Mucosa of descending colon (tissue), 3 donors: ENCODE measurements at regions not wholly inside any gene's neighbourhood (a gene's known extent, or its start where the extent isn't known, plus 50 kb on each side); places are given as distances from the start of the nearest gene placed in this dataset.

ENCODE experiments used
- ATAC-seq: fragments of 200-7000 bp; cut with Tn5 transposase; one replicate; pipeline ENCODE4 v1.9.1; 2020; ENCODE audit warnings: mild to moderate bottlenecking, moderate library complexity
- DNase-seq, 3 donors: peaks; one replicate each; pipeline ENCODE4 v3.0.0-alpha.2; 2020
- H3K36me3 ChIP-seq: fragments of 200-600 bp; one replicate; pipeline ENCODE4 v1.8.0; 2021; ENCODE audit warnings: low read depth, mild to moderate bottlenecking
- H3K4me1 ChIP-seq: fragments of 200-600 bp; one replicate; pipeline ENCODE4 v1.8.0; 2021; ENCODE audit warnings: low read depth, mild to moderate bottlenecking
- H3K4me3 ChIP-seq: fragments of 200-600 bp; one replicate; pipeline ENCODE4 v1.8.0; 2021; ENCODE audit warnings: mild to moderate bottlenecking
- H3K9me3 ChIP-seq: fragments of 200-600 bp; one replicate; pipeline ENCODE4 v1.8.0; 2021; ENCODE audit warnings: mild to moderate bottlenecking
- intact Hi-C, 2 donors: fragments of 100-400 bp; cut with DNase I in 1 of 2; cut with micrococcal nuclease in 1 of 2; formaldehyde crosslinking; loops; one replicate each; pipeline versions ENCODE4 v1.11.0 to v1.11.1; 2022; cut with DNase I, micrococcal nuclease
- TF ChIP-seq, protein P1 (sequence below): fragments of 200-600 bp; IDR thresholded peaks from one replicate; pipeline ENCODE4 v1.8.0; 2022; ENCODE audit warnings: antibody characterized with exemption, mild to moderate bottlenecking
- donor health status: DM: no; HTN: no; CAD: no; lungs with moderate emphysema.
- donor health status: DM: no; HTN: no; CAD: no.
- donor health status: DM: no; HTN: yes; CAD: no.

DNA sequence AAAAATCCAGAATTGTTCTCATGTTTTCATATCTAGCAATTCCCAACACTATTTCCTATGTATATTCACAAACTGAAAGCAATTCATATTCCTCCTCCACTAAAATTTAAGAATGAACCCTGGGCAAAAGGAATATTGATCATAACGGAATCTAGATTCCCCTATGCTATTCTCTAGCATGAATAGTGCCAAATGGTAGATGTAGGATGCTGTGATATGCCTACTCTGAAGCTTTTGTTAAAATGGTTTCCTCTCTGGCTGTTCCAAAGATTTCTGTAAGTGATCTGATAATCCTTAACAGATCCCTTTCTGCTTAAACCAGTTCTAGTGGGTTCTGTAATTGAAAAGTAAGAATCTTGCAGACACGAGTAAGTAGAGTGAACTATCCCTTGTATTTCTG lies 298.0 kb upstream of the TANK start:
- no peaks in the 10 kb centered on the region for H3K36me3 ChIP-seq
- TF ChIP-seq, protein P1, sequence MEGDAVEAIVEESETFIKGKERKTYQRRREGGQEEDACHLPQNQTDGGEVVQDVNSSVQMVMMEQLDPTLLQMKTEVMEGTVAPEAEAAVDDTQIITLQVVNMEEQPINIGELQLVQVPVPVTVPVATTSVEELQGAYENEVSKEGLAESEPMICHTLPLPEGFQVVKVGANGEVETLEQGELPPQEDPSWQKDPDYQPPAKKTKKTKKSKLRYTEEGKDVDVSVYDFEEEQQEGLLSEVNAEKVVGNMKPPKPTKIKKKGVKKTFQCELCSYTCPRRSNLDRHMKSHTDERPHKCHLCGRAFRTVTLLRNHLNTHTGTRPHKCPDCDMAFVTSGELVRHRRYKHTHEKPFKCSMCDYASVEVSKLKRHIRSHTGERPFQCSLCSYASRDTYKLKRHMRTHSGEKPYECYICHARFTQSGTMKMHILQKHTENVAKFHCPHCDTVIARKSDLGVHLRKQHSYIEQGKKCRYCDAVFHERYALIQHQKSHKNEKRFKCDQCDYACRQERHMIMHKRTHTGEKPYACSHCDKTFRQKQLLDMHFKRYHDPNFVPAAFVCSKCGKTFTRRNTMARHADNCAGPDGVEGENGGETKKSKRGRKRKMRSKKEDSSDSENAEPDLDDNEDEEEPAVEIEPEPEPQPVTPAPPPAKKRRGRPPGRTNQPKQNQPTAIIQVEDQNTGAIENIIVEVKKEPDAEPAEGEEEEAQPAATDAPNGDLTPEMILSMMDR: no peak
- ATAC-seq (no peak), DNase-seq (no peak)
- no peaks in the 10 kb centered on the region for H3K9me3 ChIP-seq
- intact Hi-C loops: no loop called here
- H3K4me3 ChIP-seq: no peak overlapping the region
- H3K4me1 ChIP-seq: no peaks in the 10 kb centered on the region

DNA sequence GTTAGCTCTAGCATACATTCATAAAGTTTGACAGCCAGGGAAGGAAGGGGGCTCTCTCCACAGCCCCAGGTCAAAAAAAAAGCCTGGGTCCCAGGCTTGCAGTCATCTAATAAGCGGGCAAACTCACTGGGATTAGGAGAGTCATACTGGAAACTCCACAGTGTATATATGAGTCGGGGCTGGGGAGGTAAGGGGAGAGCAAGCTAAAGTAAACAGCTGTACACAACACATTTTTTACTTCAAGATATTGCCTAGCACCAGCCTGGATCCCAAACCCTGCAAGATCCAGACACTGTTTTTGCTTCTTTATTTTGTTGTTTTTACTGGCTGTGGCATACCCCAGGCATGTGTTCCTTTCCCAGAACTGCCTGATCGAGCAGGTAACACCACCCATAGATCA lies 291.3 kb upstream of the TANK start:
- TF ChIP-seq, protein P1: no peak
- intact Hi-C loops: no loop called here
- ATAC-seq: no peak

GRCh38 chr2:160869411-160869810 lies 290.8 kb upstream of the TANK start:
- Histone ChIP-seq H3K4me3 (no peak overlapping the region), H3K4me1 (no peaks in the 10 kb centered on the region), H3K9me3 (no peaks in the 10 kb centered on the region), H3K36me3 (no peaks in the 10 kb centered on the region)
- ATAC-seq (peak; percentile 40), DNase-seq (no peak)
- intact Hi-C loops: no loop called here
- TF ChIP-seq, protein P1: no peak

More for the DNA sequence above, 291.3 kb upstream of the TANK start:
- no peak overlapping the region for H3K4me3 ChIP-seq
- H3K4me1 ChIP-seq: no peaks in the 10 kb centered on the region
- no peak for DNase-seq
- H3K36me3 ChIP-seq: no peaks in the 10 kb centered on the region
- no peaks in the 10 kb centered on the region for H3K9me3 ChIP-seq

DNA sequence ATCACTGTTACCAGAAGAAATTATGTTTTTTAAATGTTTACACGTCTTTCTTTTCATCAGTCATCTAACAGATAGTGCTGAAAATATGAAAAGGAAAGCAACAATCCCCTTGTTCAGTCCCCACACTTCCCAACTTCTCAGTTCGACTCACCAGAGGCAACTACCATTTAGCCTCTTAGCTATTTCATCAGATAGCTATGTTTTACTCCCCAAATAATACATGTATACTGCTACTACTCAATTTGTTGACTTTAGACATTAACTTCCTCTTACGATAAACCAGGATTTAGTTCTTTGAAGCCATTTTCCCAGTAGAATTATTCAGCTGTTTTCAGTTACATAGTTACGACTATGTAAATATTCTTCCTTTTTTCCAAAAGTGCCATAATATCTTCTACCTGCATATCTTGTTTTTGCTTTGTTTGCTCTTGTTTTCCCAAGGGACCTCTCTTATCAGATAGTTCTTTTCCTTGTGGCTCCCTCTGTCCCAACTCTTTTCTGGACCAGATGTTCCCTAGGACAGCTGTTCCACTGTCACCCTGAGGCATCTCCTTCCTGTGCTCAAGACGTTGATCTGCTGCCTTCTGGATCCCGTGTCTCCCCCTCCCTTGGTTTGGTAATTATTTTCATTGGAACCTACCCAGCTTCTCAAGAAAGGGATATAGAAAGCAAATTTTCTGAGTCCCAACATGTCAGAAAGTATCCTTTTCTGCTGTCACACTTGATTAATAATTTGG lies 289.3 kb upstream of the TANK start:
- no peak for DNase-seq
- TF ChIP-seq, protein P1: no peak

DNA sequence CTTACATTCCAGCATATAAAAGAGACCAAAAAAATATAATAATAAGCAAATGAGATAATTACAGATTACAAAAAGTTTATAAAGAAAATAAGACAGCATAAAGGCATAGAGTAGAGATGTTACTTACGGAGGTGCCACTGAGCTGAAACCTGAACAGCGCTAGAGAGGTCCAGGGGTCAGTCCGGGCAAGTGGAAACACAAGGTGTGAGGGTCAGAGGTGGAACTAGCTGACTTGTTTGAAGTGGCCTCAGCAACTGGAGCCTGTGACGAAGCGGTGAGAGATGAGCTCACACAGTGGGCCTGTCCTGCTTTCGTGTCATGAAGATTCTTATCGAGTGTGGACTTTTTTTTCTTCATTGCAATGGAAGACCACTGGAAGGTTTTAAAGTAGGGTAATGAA lies 288.3 kb upstream of the TANK start:
- ATAC-seq (no peak), DNase-seq (no peak)
- H3K4me3 ChIP-seq: no peak overlapping the region
- TF ChIP-seq, protein P1: no peak
- H3K4me1 ChIP-seq: no peaks in the 10 kb centered on the region
- no peaks in the 10 kb centered on the region for H3K36me3 ChIP-seq
- no peaks in the 10 kb centered on the region for H3K9me3 ChIP-seq
- intact Hi-C loops: no loop called here

More for the DNA sequence above, 289.3 kb upstream of the TANK start:
- no peak for ATAC-seq
- H3K4me3 ChIP-seq: no peak overlapping the region
- intact Hi-C loops: no loop called here
- no peaks in the 10 kb centered on the region for H3K36me3 ChIP-seq
- H3K4me1 ChIP-seq: no peaks in the 10 kb centered on the region
- H3K9me3 ChIP-seq: no peaks in the 10 kb centered on the region
